HL-60 (cell line): ENCODE measurements at regions not wholly inside any gene's neighbourhood (a gene's known extent, or its start where the extent isn't known, plus 50 kb on each side); places are given as distances from the start of the nearest gene placed in this dataset.

Source experiments
- POLR2AphosphoS5 ChIP-seq: IDR thresholded peaks from 2 replicates; pipeline ENCODE4 v1.6.1; 2012; ENCODE audit warnings: low read depth
- TF ChIP-seq, protein P1 (sequence below): IDR thresholded peaks from one replicate; pipeline ENCODE4 v1.5.1; 2011; ENCODE audit warnings: low read length, control low read depth, inconsistent platforms; ENCODE audit not compliant: insufficient read depth

DNA sequence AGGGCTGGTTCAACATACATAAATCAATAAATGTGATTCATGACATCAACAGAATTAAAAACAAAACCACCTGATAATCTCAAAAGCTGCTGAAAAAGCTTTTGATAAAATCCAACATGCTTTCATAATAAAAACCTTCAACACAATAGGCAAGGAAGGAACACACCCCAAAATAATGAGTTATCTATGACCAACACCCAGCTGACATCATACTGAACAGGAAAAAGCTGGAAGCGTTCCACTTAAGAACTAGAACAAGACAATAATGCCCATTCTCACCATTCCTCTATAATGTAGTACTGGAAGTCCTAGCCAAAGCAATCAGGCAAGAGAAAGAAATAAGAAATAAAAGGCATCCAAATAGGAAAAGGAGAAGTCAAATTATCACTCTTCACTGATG lies 116.2 kb upstream of the FREM2 start:
- TF ChIP-seq, protein P1, sequence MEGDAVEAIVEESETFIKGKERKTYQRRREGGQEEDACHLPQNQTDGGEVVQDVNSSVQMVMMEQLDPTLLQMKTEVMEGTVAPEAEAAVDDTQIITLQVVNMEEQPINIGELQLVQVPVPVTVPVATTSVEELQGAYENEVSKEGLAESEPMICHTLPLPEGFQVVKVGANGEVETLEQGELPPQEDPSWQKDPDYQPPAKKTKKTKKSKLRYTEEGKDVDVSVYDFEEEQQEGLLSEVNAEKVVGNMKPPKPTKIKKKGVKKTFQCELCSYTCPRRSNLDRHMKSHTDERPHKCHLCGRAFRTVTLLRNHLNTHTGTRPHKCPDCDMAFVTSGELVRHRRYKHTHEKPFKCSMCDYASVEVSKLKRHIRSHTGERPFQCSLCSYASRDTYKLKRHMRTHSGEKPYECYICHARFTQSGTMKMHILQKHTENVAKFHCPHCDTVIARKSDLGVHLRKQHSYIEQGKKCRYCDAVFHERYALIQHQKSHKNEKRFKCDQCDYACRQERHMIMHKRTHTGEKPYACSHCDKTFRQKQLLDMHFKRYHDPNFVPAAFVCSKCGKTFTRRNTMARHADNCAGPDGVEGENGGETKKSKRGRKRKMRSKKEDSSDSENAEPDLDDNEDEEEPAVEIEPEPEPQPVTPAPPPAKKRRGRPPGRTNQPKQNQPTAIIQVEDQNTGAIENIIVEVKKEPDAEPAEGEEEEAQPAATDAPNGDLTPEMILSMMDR = no peak
- no peak for TF ChIP-seq POLR2AphosphoS5
